Mesothelial cell of epicardium (in vitro differentiated cells): ENCODE measurements at regions not wholly inside any gene's neighbourhood (a gene's known extent, or its start where the extent isn't known, plus 50 kb on each side); places are given as distances from the start of the nearest gene placed in this dataset.

Experiments
- DNase-seq, 2 experiments: peaks; one replicate each; pipeline ENCODE4 v3.0.0; 2021; ENCODE audit warnings: low spot score in 2 of 2; ENCODE audit not compliant: unreplicated experiment in 2 of 2
- H3K27ac Mint-ChIP-seq: 2 replicates; pipeline ENCODE4 v1.8.0; 2021; ENCODE audit warnings: mixed read lengths
- H3K27me3 Mint-ChIP-seq: 2 replicates; pipeline ENCODE4 v1.8.0; 2021; ENCODE audit warnings: low read depth, mixed read lengths
- H3K36me3 Mint-ChIP-seq: 2 replicates; pipeline ENCODE4 v1.8.0; 2021; ENCODE audit warnings: mixed read lengths
- H3K4me1 Mint-ChIP-seq: 2 replicates; pipeline ENCODE4 v1.8.0; 2021; ENCODE audit warnings: mixed read lengths
- H3K4me3 Mint-ChIP-seq: 2 replicates; pipeline ENCODE4 v1.8.0; 2021; ENCODE audit warnings: mild to moderate bottlenecking, moderate library complexity, mixed read lengths
- H3K9me3 Mint-ChIP-seq: 2 replicates; pipeline ENCODE4 v1.8.0; 2021; ENCODE audit warnings: mixed read lengths
- CTCF ChIP-seq: fragments of 200-600 bp; sonication (generic); IDR thresholded peaks from one replicate; pipeline ENCODE4 v1.5.0; 2021; ENCODE audit warnings: antibody characterized with exemption; ENCODE audit not compliant: unreplicated experiment

GRCh38 chr9:118896324-118897000, 472.8 kb downstream of the BRINP1 start:
- no peaks in the 10 kb centered on the region for H3K9me3 Mint-ChIP-seq
- H3K36me3 Mint-ChIP-seq: no peaks in the 10 kb centered on the region
- DNase-seq: no peak
- no peak for TF ChIP-seq CTCF
- no peaks in the 10 kb centered on the region for H3K4me1 Mint-ChIP-seq
- H3K27me3 Mint-ChIP-seq: no peaks in the 10 kb centered on the region
- H3K4me3 Mint-ChIP-seq: no peak overlapping the region
- H3K27ac Mint-ChIP-seq: no peak overlapping the region

- no peaks in the 10 kb centered on the region for H3K27me3 Mint-ChIP-seq
- H3K9me3 Mint-ChIP-seq: peaks cover 27% of the 10 kb centered on the region
- no peaks in the 10 kb centered on the region for H3K36me3 Mint-ChIP-seq
- TF ChIP-seq CTCF: no peak
- DNase-seq: no peak
- no peak overlapping the region for H3K27ac Mint-ChIP-seq
- no peak overlapping the region for H3K4me3 Mint-ChIP-seq
- no peaks in the 10 kb centered on the region for H3K4me1 Mint-ChIP-seq
Measured at GRCh38 chr9:118918180-118918579, 451.1 kb downstream of the BRINP1 start.

GRCh38 chr9:118928722-118929121, 440.5 kb downstream of the BRINP1 start:
- H3K4me3 Mint-ChIP-seq: no peak overlapping the region
- DNase-seq: no peak
- H3K27me3 Mint-ChIP-seq: peaks cover 1% of the 10 kb centered on the region
- no peak for TF ChIP-seq CTCF
- peaks cover 3% of the 10 kb centered on the region for H3K9me3 Mint-ChIP-seq
- no peaks in the 10 kb centered on the region for H3K4me1 Mint-ChIP-seq
- no peaks in the 10 kb centered on the region for H3K36me3 Mint-ChIP-seq
- no peak overlapping the region for H3K27ac Mint-ChIP-seq

GRCh38 chr9:118929287-118929686, 439.9 kb downstream of the BRINP1 start:
- no peak overlapping the region for H3K27ac Mint-ChIP-seq
- DNase-seq: no peak
- no peak overlapping the region for H3K4me3 Mint-ChIP-seq
- no peak for TF ChIP-seq CTCF
- peaks cover 1% of the 10 kb centered on the region for H3K27me3 Mint-ChIP-seq
- no peaks in the 10 kb centered on the region for H3K4me1 Mint-ChIP-seq
- no peaks in the 10 kb centered on the region for H3K9me3 Mint-ChIP-seq
- no peaks in the 10 kb centered on the region for H3K36me3 Mint-ChIP-seq

GRCh38 chr9:118931941-118932340, 437.3 kb downstream of the BRINP1 start:
- DNase-seq: no peak
- Mint-ChIP-seq H3K27me3 (peaks cover 1% of the 10 kb centered on the region), H3K36me3 (no peaks in the 10 kb centered on the region), H3K4me3 (no peak overlapping the region), H3K27ac (no peak overlapping the region), H3K9me3 (no peaks in the 10 kb centered on the region), H3K4me1 (no peaks in the 10 kb centered on the region)
- TF ChIP-seq CTCF: no peak

- Mint-ChIP-seq H3K9me3 (peaks cover 7% of the 10 kb centered on the region), H3K27ac (no peak overlapping the region), H3K4me1 (no peaks in the 10 kb centered on the region), H3K4me3 (no peak overlapping the region), H3K36me3 (no peaks in the 10 kb centered on the region), H3K27me3 (no peaks in the 10 kb centered on the region)
- no peak for DNase-seq
- TF ChIP-seq CTCF: no peak
Measured at GRCh38 chr9:118938581-118938980, 430.7 kb downstream of the BRINP1 start.
